Inflammatory macrophage treated with lipopolysaccharide for 1 hour (primary cell): ENCODE measurements at regions not wholly inside any gene's neighbourhood (a gene's known extent, or its start where the extent isn't known, plus 50 kb on each side); places are given as distances from the start of the nearest gene placed in this dataset.
"Not testable (repeated sequence)": the region's sequence is repeated elsewhere in the genome, so short reads cannot be mapped to it uniquely, and the experiment has no call there.

Experiments used
- DNase-seq, 2 donors: peaks; one replicate each; pipeline ENCODE4 v3.0.0-alpha.2; 2020 to 2022

DNA sequence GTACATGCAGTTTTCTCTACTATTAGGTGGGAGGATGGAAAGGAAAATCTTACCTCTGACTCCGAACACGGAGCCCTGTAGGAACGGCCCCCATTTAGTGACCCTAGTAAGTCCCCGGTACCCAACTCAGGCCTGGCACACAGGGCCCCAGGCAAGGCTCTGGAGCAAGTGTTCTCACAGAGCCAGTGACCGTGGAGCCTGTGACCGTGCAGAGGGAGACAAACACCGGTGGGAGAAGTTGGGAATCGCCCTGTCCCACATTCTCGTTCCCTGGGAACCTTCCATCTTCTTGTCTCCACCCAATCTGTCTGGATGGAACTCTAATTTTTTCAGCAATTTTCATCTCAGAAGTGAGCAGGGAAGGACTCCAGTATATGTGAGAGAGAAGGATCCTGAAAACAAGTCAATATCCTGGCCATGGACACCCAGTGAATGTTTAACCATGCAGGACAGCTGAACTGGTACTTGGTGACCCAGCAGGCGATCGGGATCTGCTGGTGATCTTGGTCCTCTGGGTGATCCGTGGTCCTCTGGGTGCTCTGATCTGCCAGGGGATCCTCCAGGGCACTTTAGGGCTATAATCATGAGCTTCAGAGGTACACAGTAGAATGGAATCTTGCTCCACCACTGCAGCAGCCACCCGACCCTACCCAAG is 348.6 kb upstream of the ID2 start:
- DNase-seq: no peak

- DNase-seq: not testable (repeated sequence)
Observed at GRCh38 chr2:8333832-8334187, 348.0 kb upstream of the ID2 start.

DNA sequence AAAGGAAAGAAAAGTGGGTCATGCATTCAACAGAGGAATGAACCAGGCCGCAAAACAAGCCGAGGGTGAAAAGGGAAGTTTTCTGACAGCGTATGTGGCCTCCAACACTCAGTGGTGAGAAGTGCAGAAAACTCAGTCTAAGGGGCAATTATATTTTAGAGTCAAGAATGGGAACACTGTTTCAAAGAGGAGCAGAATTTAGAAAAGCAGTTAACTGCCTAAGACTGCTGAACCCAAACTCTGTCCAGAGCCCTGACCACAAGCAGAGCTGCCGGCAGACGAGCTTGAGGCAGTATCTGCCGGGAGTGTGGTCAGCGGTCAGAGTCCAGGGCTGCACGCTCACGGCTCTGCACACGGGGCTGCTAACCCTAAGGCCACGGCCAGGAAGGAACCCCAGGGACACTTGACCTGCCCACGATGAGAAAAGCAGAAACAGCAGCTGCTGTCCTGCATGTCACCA is 347.0 kb upstream of the ID2 start:
- peak in 1 of 2 donors; percentile 41 for DNase-seq

DNA sequence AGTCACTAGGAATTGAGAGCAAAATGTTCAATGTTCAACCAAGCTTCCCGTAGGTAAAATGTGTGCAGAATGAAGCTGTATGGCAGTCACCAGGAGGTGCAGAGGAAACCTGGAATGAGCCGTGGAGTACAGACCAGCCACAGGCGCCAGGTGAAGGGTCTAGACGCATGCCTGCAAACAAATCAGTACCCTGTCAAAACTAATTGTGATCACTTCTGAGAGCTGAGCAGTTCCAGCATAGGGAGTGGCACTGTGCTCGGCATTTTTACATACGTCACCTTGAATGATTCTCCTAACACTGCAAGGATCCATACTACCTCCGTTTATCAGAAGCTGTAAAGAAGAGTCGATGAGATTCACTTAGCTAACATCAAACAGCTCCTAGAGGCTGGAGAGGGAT is 346.1 kb upstream of the ID2 start:
- no peak for DNase-seq

DNA sequence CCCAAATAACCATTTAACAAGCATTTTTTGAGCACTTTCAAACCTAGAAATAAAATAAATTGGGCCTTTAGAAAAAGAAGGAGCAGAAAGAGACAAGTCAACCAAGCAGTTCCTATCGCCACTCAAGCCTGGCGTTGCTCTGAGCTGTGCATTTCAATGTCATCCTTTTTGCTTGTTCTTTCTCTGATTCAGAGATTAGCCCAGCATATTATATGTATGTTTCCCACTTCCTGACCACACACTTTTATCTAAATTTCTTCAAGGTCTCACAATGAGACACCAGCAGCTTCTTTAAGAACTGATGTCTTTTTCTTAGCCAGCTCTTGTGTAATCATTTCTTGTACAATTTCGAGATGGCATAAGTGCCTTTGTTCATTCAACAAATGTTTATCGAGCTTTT is 344.5 kb upstream of the ID2 start:
- no peak for DNase-seq

DNA sequence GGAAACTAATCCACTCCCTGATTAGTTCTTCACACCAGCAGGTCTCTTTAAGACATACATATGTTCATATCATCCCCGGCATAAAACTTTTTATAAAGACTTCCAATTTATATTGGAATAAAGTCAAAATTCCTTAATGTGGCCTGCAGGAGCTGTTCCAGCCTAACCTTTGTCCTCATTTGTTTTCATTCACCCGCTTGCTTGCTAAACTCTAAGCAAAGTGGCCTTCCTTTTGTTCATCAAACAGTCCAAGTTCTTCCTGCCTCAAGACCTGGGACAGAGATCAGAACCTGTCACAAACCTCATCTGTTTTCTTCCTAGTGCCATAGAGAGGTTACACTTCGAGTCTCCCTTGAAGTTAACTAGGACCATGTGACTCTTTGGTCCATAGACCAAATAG is 339.4 kb upstream of the ID2 start:
- DNase-seq: no peak

- DNase-seq: peak; percentile 35 to 51
Observed at GRCh38 chr2:8343031-8343430, 338.8 kb upstream of the ID2 start.

GRCh38 chr2:8344144-8345097 is 337.4 kb upstream of the ID2 start:
- no peak for DNase-seq

GRCh38 chr2:8345200-8345599 is 336.7 kb upstream of the ID2 start:
- no peak for DNase-seq

DNA sequence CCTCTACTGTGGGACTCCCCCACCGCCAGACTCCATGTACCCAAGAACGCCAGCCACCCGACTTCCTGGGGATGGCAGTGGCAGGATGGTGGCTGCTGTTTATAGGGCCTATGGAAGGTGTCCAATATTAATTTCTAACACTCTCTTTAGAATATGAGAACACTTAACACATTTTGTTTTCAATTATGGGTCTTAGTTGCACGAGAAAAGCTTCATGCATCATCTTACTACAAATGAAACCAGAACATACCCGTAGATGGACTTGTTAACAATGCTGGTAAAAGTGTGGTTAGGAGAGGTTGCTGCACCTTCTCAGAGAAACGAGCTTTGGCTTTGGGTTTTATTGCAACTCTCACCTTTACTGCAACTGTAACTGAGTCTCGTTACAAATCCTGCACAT is 335.6 kb upstream of the ID2 start:
- no peak for DNase-seq

DNA sequence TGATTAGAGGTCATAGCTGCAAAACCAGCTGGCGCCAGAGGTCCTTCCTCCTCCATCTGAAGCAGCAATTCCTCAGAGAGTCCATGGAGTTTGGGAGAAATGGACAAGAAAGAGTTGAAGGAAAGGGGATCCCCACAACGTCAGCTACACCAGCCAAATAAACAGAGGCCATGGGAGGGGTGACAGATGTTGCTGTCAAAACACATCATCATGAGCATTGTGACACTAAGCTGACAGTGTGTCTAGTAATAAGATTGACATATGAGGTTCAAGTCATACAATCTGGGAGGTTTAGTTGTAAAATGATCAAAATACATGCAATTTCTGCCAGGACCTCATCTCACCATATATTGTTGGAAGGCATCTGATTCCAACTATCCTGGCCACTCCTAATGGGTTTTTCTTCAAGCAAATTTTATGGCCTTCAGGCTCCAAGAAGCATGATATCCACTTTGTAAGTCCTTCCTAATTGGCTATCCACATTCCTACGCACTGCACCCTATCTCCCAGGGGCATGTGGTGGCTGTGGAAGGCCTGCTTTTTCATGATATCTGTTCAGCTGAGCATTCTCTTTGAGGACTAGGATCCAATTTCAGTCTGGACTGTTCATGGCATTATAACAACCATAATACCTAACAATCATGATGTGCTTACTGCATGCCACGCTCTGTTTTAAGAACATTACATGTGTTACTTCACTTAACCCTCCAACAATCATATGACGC is 335.0 kb upstream of the ID2 start:
- no peak for DNase-seq

- not testable (repeated sequence) for DNase-seq
Observed at GRCh38 chr2:8348911-8349310, 332.9 kb upstream of the ID2 start.

GRCh38 chr2:8352296-8352695 is 329.6 kb upstream of the ID2 start:
- DNase-seq: peak; percentile 25 to 39

- no peak for DNase-seq
Observed at GRCh38 chr2:8352989-8353388, 328.9 kb upstream of the ID2 start.

GRCh38 chr2:8355102-8355859 is 326.6 kb upstream of the ID2 start:
- no peak for DNase-seq

GRCh38 chr2:8357738-8358518 is 323.9 kb upstream of the ID2 start:
- DNase-seq: peak in 1 of 2 donors; percentile 34

DNA sequence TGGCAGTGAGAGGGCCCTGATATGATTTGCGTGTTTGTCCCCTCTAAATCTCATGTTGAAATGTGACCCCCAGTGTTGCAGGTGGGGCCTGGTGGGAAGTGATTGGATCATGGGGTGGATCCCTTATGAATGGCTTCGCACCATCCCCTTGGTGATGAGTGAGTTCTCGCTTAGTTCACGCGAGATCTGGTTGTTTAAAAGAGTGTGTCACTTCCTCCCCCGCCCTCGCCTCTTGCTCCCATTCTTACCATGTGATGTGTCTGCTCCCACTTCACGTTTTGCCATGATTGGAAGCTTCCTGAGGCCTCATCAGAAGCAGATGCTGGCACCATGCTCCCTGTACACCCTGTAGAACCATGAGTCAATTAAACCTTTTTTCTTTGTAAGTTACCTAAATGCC is 319.9 kb upstream of the ID2 start:
- no peak for DNase-seq

DNA sequence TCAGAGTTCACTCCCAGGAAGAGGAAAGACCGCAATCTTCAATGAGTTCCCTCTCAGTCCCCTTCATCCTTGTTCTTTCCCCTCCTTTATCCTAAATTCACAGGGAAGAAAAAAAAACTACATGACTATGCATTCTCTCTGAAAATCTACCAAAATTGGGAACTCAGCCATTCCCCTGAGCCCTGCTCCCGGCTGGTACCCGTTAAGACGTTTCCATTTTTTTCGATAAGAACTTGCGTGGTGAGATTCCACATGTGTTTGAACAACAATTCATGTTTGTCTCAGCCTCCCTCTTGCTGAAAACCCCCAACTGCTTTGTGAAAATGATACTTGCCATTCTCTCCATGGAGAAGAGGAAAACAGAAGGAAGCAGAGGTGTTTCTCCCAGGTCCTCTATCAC is 318.7 kb upstream of the ID2 start:
- DNase-seq: no peak

- DNase-seq: no peak
Observed at GRCh38 chr2:8364668-8365067, 317.2 kb upstream of the ID2 start.

GRCh38 chr2:8365331-8365910 is 316.4 kb upstream of the ID2 start:
- DNase-seq: no peak

DNA sequence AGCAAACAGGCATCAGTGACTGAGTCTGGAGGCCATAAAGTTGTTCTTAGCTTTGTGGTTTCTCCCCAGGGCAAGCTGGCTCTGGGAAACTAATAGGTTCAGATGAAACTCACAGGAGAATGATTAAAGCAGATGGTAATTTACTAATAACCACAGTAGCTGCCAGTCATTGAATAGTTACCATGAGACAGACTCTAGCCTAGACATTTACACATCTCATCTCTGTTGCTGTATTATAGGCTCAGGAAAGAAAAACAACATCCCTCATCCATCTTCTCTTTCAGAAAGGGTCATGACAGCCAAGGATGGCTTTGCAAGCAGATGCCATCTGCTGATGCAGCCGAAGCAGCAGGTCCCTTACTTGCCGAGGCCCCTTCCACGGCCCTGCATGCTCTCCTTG is 314.0 kb upstream of the ID2 start:
- no peak for DNase-seq

- DNase-seq: no peak
Observed at GRCh38 chr2:8368463-8368862, 313.4 kb upstream of the ID2 start.
